IPS-NIHi11 (cell line): ENCODE measurements at regions not wholly inside any gene's neighbourhood (a gene's known extent, or its start where the extent isn't known, plus 50 kb on each side); places are given as distances from the start of the nearest gene placed in this dataset.

Experiments used
- DNase-seq: peaks from one replicate; pipeline ENCODE4 v3.0.0; 2012; ENCODE audit warnings: mixed read lengths, low spot score

DNA sequence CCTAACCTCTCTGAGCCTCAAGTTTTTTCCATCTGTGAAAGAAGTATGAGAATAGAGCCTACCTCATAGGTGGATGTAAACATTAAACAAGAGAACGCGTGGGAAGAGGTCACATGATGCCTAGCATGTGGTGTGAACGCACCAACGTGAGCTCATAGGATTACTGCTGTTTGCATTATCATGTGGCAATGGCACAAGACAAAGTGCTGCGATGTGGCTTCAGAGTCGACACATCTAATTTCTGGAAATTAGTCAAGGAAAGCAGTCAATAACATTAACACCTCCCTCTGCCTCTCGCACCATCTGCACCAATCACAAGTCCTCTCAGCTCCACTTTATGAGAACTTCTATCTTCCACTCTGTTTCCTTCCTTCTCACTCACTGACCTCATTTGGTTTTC, 489.7 kb downstream of the COG6 start:
- no peak for DNase-seq

DNA sequence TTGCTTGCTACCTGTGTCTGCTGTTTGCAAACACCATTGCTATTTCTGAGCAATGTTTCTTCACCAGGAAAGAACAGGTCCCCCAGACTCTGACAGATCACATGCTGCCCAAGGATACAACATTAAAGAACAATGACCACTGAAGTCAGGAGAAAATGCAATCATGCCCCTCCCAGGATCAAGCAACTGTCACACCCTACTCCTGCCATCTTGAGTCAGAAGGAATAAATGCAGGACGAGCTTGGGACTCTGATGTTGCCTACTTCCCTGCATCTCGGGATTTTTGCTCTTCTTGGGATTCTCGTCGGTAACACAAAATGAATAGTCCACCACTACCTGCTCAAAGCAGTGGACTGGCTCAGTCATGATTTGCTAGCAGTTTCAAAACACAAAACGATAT, 490.6 kb downstream of the COG6 start:
- peak; percentile 25 for DNase-seq

DNA sequence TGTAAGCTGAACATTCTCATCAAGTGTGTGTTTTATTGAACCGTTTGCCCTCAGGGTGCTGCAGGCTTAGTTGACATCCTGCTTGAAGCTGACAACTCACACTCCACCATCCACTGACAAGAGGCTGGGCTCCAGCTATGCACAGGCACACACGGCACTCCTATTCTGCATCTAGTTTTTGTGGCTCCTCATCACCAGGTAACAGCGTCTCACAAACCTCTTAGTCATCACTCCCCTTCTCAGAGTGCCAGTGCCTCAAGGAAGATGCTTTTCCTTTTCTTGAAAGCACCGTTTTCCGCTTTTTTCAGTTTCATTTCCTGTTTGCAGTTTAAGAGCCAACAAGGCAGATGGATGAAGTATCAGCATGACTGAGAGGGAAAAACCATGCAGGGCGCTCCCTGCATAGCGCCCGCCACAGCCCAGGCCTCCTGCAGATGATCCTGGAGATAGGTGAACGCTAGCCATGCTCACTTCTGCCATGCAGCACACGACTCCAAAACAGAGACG, 491.2 kb downstream of the COG6 start:
- DNase-seq, result no peak

DNA sequence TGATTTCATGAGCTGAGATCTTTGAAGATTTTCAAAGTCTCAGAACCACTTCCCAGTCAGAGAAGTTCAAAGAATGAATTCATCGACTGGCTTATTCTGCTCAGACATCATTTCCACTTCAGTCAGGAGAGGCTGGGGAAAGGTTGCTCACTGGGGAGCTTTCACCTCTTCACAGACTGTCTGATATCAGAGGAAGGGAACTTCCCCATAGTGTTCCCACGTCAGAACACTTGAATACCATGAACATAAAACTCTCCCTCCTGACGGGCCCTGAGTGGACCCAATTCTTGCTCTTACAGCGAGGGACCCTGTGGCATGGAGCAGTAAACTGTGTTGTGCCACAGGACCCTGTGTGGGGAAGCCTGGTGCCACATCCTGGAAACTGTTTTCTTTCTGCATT, 492.6 kb downstream of the COG6 start:
- no peak for DNase-seq

- no peak for DNase-seq
Observed at GRCh38 chr13:40148742-40149141, 493.3 kb downstream of the COG6 start.

DNA sequence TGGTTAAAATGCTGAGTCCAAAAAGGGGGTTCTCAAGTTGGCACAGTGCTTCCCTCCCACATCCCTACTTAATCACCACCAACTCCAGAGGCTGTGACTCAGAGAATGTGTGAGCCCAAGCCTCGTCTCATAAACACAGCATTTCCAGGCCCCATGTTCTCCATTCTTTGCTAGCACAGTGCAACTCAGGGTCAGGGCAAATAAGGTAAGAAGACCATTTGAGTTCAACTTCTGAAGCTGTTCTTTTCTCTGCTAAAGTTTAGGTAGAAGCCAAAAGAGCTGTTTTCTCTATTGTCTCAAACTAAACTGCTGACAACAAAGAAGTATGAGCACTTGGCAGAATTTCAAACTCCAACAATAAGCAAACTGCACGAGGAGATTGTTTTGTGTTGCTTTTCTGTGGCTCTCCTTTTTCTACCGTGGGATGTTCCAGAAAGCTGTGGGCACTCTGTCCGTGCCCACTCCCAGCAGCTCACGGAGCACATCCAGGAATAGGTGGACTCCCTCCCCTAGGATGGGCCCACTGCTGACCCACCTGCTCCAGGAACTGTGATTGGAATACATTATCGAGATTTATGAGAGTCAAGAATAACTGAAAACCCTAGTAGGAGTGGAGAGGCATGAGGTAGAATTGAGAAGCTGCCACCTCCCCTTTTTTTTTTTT, 494.3 kb downstream of the COG6 start:
- no peak for DNase-seq

DNA sequence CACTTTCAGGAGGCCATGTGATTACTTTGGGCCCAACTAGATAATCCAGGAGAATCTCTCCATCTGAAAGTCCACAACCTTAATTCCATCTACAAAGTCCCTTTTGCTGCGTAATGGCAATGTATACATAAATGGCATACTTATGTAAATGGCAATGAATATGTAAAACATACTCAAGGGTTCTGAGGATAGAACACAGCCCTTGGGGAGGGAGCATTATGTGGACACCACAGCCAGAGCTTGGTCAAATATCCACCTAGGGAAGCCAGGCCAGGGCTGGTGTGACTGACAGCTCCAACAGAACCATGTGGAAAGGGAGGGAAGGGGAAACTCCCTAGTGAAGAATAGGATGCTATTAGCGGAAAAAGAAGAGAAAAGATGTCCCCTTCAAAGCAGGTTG, 496.2 kb downstream of the COG6 start:
- DNase-seq, result no peak

DNA sequence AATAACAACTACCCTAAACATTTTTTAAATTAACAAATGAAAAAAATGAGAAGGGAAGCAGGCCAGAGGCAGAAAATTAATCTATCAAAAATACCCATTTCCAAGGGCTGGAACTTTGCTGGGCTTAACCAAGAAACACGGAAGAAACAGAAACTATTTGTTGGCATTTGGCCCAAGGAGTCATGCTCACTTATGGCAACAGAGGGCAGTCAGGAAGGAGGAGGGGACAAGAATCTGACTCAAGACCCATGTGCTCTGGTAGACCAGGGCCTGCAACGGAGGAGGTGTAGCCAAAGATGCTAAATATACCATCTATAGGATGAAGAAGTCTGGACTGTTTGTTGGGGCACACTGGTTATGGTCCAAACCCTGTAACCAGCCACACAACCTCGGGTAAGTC, 496.7 kb downstream of the COG6 start:
- DNase-seq, result peak; percentile 25

DNA sequence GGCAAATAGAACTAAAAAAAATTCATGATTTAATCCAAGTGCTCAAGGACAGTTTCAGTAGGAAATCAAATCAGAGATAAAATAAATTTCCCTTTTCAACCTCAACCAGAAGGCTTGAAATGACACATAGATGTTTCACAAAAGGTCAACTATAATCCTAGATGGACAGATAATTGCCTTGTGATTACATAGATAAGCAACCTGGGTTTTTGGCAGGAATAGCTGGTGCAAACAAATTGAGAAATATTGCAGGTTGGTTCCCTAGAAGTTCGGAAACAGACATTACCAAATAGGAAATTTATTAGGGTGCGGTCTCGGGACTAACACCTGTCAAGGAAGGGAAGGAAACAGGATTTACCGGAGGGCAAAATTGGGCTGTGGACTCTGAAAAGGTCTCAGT, 497.5 kb downstream of the COG6 start:
- DNase-seq, result no peak

GRCh38 chr13:40153516-40153915, 498.1 kb downstream of the COG6 start:
- no peak for DNase-seq

DNA sequence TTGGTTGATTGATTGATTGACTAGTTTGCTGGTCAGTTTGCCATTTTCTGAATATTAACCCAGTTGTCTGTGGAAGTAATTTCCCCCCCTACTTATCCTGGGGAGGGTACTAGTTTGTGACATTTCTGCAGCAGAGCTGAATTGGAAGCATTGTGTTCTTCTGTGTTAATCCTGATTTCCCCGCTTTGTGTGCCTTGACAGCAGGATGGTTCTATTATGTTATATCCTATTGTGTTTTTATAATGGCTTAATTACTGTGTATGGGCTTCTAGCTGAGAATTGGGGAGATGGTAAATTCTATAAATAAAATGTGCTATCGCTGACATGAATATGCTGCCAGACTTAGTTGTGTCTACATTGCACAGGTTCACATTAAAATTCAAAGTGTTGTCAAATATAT, 499.7 kb downstream of the COG6 start:
- DNase-seq, result no peak

- DNase-seq, result no peak
Observed at GRCh38 chr13:40158218-40158617, 502.8 kb downstream of the COG6 start.

DNA sequence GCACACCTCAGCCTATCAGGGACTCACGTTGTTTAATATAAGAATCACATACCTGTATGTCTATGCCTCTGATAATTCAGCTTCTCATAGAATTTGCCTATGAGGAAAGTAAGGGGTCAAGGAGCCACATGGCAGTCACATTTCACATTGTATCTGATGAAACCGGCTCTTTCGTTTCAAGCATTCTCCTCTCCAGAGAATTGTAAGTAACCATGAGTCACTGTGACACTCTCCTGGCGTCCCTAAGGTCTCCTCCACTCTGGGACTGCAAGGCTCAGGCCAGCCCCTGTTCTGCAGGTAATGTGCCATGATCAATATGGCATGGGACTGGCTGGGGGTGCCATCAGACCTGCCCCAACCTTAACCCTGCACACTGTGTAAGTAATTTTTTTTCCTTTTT, 503.3 kb downstream of the COG6 start:
- DNase-seq, result no peak

- DNase-seq, result no peak
Observed at GRCh38 chr13:40159736-40160135, 504.3 kb downstream of the COG6 start.

DNA sequence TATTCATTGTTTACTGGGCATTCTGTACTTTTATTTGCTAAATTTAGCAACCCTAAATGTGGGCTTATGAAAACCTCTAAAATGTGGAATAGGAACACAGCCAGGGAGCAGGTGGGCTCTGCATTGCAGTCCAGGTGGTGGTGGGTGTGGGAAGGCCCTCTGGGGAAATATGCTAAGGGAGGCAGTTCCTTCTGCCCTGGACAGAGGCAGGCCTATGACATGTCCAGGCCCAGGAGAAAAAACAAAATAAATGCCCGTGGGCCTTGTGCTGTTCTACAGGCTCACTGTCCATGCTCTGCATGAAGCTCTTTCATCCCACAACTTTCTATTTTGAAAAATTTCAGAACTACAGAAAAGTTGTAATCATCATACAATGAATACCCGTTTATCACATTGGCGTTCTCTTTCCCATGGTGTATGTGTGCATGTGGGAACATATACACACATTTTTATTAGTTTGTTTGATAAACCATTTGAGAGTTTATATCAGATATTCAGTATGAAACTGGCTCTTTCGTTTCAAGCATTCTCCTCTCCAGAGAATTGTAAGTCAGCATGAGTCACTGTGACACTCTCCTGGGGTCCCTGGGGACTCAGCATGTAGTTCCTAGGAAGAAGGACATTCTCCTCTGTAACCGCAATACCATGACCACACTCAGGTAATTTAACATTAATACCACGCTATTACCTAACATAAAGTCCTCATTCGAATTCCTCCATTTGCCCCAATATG, 505.3 kb downstream of the COG6 start:
- DNase-seq, result no peak

DNA sequence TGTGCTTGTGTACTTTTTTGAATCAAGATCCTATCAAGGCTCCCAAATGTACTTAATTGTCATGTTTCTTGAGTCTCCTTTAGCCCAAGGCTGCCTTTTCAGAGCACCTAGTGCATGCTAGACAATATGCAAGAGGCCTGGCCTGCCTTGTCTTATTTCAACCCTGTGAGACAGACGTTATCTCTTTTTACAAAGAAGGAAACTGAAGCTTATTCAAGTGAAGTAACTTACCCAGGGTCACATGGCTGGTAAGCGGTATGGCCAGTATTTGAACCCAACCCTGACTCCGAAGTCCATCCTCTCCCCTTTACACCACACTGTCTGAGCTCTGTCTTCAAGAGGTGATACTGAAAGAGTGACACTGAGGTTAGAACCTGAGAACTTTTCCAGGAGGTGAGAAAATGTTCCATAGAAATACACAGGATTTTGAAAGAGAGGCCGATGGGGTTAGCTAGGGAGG, 505.1 kb downstream of the FOXO1 start:
- no peak for DNase-seq

- no peak for DNase-seq
Observed at GRCh38 chr13:40161931-40162330, 504.5 kb downstream of the FOXO1 start.

DNA sequence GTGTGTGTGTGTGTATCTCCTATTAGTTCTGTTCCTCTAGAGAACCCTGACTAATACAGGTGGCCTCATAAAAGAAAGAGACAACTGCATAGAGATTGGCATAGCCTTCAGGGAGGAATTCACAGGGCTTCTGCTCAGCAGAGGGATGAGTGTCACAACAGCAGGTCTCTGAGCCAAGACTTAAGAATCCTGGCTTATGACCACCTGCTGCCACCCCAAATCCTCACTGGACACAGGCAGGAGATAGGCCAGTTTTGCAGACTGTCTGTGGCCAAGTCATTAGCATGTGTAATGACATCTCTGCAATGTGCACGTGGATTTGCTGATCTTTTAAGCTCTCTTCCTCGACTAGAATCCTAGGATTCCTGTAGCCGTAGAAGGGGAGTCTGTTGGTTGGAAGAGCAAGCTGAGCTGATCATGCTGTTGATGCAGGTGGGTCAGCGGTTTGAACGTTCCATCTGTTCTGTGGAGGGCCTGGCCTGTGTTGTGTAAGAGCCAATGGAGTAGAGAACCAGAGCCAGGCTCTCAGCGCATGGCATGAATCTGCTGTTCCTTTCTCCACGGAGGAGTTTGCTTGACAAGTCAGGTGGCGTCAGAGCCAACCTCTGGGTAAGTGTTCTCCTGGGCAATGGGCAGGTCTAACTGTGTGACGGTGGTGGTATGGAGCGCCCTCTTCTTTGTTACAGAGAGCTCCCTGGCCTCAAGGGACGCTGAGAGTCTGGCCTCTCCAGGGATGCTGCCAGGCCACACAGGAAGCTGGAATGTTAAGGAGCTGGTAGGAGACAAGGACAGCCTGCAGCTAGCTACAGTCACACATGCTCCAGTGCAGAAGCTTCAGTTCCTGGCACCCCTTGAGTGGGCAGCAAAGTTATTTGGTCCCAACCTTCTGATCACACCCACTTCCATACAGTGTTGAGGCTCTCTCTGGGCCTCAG, 503.1 kb downstream of the FOXO1 start:
- no peak for DNase-seq

GRCh38 chr13:40164133-40164532, 502.3 kb downstream of the FOXO1 start:
- no peak for DNase-seq

- DNase-seq, result no peak
Observed at GRCh38 chr13:40165316-40165932, 501.0 kb downstream of the FOXO1 start.

- no peak for DNase-seq
Observed at GRCh38 chr13:40167327-40167726, 499.1 kb downstream of the FOXO1 start.
